ENCODE measurements at regions not wholly inside any gene's neighbourhood (a gene's known extent, or its start where the extent isn't known, plus 50 kb on each side); places are given as distances from the start of the nearest gene placed in this dataset.

DNA sequence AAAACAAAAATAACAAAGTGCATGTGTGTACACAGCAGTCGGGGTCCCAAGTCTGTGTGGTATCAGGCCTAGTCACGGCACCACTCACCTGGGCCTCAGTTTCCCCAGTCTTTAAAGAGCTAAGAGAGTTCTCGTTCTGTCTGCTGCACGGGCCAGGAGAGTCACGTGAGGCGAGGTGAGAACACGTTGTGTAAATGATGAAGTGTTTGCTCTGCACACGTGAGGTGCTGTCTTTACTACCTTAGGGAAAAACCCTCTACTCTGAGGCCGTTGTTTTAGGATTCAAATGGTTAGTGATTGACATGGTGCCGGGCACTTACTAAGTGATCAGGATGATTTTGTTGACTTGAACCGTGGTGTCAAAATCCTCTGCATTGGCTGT lies 86.5 kb upstream of the PPARA start:
- TF ChIP-seq, protein P1, sequence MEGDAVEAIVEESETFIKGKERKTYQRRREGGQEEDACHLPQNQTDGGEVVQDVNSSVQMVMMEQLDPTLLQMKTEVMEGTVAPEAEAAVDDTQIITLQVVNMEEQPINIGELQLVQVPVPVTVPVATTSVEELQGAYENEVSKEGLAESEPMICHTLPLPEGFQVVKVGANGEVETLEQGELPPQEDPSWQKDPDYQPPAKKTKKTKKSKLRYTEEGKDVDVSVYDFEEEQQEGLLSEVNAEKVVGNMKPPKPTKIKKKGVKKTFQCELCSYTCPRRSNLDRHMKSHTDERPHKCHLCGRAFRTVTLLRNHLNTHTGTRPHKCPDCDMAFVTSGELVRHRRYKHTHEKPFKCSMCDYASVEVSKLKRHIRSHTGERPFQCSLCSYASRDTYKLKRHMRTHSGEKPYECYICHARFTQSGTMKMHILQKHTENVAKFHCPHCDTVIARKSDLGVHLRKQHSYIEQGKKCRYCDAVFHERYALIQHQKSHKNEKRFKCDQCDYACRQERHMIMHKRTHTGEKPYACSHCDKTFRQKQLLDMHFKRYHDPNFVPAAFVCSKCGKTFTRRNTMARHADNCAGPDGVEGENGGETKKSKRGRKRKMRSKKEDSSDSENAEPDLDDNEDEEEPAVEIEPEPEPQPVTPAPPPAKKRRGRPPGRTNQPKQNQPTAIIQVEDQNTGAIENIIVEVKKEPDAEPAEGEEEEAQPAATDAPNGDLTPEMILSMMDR (IDR thresholded peaks at IDR 0.05; ENCODE audit: low read depth, low read length) = no peak
- no peak for TF ChIP-seq EZH2phosphoT487 (IDR thresholded peaks at IDR 0.05; ENCODE audit: low read depth)
